Astrocyte of the cerebellum (primary cell): ENCODE measurements at regions not wholly inside any gene's neighbourhood (a gene's known extent, or its start where the extent isn't known, plus 50 kb on each side); places are given as distances from the start of the nearest gene placed in this dataset.

Source experiments
- DNase-seq: peaks from one replicate; pipeline ENCODE4 v3.0.0-alpha.2; 2011; ENCODE audit warnings: low read depth
- H3K4me3 ChIP-seq: 2 replicates; pipeline ENCODE4 v1.5.1; 2011; ENCODE audit warnings: mild to moderate bottlenecking, low read depth, low read length, moderate library complexity
- in situ Hi-C: cut with HindIII; loops from 2 replicates; pipeline ENCODE4 v1.10.0; 2017; ENCODE audit warnings: low sequenced_read_pairs
- TF ChIP-seq, protein P1 (sequence below): IDR thresholded peaks from 2 replicates; pipeline ENCODE4 v1.5.1; 2012; ENCODE audit warnings: low read length, low read depth, moderate library complexity, mild to moderate bottlenecking; ENCODE audit errors: missing control alignments

DNA sequence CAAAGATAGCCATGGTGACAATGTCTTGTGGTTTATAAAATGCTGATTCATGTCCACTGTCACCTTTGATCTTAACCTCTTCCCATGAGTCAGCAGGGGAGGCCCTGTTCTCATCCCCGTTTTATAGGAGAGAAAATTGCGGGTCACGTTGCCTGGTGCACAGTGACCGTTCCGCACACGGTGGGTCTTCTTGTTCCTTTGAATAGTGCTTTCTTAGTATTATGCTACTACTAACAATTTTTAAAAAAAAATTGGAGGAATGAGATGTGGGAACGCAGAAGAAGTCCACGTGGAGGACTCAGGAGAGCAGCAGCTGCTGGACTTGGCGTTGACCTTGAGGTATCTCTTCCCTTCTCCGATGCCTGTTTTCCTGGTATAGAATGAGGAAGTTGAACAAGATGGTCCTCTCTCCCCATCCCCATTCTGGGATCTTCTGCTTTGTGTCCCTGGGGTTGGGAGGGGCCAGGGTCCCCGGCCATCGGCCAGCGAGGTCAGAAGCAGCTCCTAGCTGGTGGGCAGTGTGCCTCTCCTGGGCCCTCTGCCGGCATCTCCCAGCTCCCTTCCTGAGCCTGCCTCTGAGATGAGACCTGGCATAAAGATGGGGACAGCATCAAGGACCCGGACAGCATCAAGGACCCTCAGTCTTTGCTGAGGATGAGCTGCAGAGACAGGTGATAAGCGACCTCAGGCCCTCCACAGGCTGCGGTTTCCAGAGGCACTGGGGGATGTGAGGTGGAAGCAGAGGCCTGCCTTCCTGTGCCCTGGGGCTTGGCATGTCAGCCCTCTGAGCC lies 143.9 kb downstream of the C9orf50 start:
- in situ Hi-C loops: no loop called here
- no peak for DNase-seq
- H3K4me3 ChIP-seq: no peak overlapping the region

DNA sequence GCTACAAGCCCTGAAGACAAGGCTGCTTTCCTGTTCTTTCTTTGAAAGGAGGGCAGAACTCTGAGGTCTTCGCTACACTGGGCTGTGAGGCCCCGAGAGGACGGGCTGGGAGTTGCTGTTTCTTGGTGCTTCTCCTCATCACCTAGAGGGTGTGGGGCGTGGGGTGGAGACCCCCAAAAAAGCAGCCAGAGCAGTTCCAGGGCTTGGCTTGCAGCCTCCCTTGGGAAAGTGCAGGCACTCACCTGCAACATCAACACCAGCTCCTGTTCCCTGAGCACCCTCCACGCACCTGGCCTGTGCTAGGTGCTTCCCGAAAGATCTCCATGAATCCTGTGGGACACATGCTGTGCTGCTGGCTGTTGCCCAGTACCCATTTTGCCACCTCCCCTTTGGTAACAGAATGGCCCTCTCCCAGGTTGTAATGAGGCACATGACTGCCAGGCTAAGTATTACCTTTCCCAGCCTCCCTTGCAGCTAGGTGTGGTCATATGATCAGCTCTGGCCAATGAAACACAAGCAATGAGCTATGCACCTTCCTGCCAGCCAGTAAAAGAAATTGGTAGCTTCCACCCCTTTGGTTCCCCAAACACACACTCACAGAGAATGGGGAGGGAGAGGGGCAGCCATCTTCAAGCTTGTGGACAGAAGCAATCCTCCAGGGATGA lies 146.0 kb downstream of the C9orf50 start:
- in situ Hi-C loops: no loop called here
- no peak for DNase-seq
- H3K4me3 ChIP-seq: no peak overlapping the region
- TF ChIP-seq, protein P1, sequence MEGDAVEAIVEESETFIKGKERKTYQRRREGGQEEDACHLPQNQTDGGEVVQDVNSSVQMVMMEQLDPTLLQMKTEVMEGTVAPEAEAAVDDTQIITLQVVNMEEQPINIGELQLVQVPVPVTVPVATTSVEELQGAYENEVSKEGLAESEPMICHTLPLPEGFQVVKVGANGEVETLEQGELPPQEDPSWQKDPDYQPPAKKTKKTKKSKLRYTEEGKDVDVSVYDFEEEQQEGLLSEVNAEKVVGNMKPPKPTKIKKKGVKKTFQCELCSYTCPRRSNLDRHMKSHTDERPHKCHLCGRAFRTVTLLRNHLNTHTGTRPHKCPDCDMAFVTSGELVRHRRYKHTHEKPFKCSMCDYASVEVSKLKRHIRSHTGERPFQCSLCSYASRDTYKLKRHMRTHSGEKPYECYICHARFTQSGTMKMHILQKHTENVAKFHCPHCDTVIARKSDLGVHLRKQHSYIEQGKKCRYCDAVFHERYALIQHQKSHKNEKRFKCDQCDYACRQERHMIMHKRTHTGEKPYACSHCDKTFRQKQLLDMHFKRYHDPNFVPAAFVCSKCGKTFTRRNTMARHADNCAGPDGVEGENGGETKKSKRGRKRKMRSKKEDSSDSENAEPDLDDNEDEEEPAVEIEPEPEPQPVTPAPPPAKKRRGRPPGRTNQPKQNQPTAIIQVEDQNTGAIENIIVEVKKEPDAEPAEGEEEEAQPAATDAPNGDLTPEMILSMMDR: no peak

More for the DNA sequence above, 143.9 kb downstream of the C9orf50 start:
- TF ChIP-seq, protein P1: no peak

DNA sequence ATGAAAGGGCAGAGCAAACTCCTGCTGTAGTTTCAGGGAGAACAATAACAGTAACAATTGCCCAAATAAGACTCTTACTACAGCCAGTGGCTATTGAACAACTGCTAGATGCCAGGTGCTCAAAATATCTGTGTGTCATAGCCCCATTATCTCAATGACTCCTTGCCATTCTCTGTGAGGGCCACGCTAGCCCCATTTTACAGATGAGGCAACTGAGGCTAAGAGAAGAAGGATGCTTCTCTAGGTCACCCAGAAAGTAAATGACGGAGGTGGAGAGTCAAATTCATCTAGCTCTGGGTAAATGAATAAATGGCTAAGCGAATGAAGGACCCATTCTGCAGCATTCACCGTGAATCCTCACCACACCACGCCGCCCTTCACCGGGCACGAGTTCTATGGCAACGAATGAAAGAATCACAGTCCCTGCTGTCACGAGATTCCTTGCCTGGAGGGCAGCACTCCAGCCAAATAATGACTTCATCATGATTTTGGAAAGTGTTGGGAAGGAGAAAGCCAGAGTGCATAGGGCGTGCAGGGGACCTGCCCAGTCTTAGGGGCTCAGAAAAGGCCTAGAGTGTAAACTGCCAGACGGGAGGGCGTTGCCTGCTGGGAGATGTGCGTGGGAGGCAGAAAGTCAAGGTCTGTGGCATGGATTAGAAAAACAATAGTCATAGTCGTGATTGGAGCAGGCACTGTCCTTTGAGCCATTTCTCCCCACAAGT lies 147.2 kb downstream of the C9orf50 start:
- no peak for DNase-seq
- H3K4me3 ChIP-seq: no peak overlapping the region
- in situ Hi-C loops: no loop called here
- TF ChIP-seq, protein P1: no peak

DNA sequence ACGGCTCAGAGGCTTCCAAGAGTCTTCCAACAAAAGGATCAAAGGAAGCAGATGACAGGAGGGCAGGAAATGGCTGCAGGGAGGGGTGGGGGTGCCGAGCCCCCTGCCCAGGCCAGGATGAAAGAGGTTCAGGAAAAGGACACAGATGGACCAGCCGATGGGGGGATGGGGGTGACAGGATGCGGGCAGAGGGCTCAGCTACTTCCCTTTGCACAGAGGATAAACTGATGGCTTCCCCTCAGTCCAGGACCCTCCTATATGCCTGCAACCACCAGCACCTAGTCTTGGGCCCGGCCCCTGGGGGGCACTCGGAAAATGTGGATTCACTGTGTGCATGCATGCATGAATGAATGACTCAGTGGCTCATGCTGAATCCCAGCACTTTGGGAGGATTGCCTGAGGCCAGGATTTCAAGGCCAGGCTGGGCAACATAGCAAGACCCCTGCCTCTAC lies 148.2 kb downstream of the C9orf50 start:
- in situ Hi-C loops: no loop called here
- no peak for DNase-seq
- H3K4me3 ChIP-seq: no peak overlapping the region
- TF ChIP-seq, protein P1: no peak

DNA sequence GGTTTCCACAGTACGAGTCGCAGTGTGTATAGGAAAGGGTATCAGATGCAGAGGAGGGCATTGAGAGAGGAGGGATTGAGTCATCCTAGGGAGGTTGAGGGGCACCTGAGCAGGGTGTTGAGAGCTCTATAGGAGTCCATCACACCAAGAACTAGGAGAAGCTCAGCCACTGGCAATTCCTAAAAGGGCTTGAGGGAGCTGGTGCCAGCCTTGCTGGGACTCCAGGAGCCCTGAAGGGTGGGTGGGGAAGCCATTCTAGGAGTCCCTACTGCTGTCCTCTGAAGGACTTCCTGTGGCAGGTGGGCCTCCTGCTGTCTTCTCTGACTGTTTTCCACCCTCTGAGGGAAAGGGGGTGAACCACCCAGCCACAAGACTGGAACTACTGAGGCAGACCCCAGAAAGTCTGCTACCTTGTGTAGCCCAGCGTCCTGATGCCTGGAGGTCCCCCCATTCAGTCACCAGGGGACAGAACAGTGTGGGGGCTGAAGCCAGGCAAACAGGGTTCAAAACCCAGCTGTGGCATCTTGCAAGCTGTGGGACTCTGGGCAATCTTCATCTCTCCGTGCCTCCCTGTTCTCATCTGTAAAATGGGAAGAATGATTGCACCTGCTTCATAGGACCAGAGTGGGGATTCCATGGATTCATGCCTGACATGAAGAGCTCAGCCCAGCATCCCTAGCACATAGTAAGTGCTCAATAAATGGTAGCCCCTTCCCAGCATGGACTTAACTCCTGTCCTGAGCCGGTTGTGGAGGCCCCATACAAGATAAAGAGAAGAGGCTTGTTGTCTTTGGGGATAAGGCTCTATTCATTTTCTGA lies 149.5 kb downstream of the C9orf50 start:
- in situ Hi-C loops: no loop called here
- TF ChIP-seq, protein P1: no peak
- DNase-seq: no peak
- no peak overlapping the region for H3K4me3 ChIP-seq

DNA sequence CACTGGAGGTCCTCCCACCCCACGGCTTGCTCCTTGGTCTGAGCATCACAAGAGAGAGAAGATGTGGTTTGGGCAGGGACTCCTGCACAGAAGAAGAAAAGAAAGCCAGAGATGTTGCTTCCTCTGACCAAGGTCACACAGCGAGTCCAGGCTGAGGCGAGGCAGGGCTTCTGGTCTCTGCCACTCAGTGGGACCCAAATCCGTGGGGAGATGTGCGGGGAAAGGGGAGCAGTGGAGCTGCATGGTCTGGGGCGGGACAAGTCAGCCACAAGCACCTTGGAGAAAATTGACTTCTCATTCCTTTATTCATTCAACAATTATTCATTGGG lies 150.9 kb downstream of the C9orf50 start:
- in situ Hi-C loops: no loop called here
- no peak overlapping the region for H3K4me3 ChIP-seq
- no peak for DNase-seq
- TF ChIP-seq, protein P1: no peak
